IMR-90 (cell line): ENCODE measurements at regions not wholly inside any gene's neighbourhood (a gene's known extent, or its start where the extent isn't known, plus 50 kb on each side); places are given as distances from the start of the nearest gene placed in this dataset.

Experiments
- ATAC-seq: fragments of 200-7000 bp; cut with Tn5 transposase; 2 replicates; pipeline ENCODE4 v1.9.1; 2020; ENCODE audit warnings: low read depth, mild to moderate bottlenecking, moderate library complexity
- BruUV-seq: library from RNA; stranded (reverse); fragments of 400-500 nt; replicated peaks from 2 replicates; lab custom pipeline; 2021; lab: Mats Ljungman, UMichigan
- CTCF ChIA-PET: fragments of 300-600 bp; formaldehyde crosslinking; extraction: SDS; loops from one replicate; lab custom pipeline; 2021; ENCODE audit warnings: antibody characterized with exemption; lab: Yijun Ruan, JAX
- POLR2A ChIA-PET: fragments of 300-600 bp; sonication (Branson Sonifier 250); formaldehyde crosslinking; loops from one replicate; lab custom pipeline; 2022; ENCODE audit warnings: antibody characterized with exemption; ENCODE audit not compliant: unreplicated experiment; lab: Charles Lee
- DNase-seq: peaks from one replicate; pipeline ENCODE4 v3.0.0; 2013
- H2AFZ ChIP-seq: replicated peaks from 2 replicates; pipeline ENCODE3; 2013; ENCODE audit warnings: low read length, mild to moderate bottlenecking; ENCODE audit not compliant: poor library complexity
- H2AK5ac ChIP-seq: 2 replicates; pipeline ENCODE4 v1.6.1; 2013; ENCODE audit warnings: low read depth, low read length, inconsistent platforms
- H2AK9ac ChIP-seq: replicated peaks from 2 replicates; pipeline ENCODE3; 2013; ENCODE audit warnings: mild to moderate bottlenecking, low read depth, low read length, moderate library complexity; ENCODE audit not compliant: poor library complexity
- H2BK120ac ChIP-seq: 2 replicates; pipeline ENCODE4 v1.6.1; 2013; ENCODE audit warnings: low read depth, low read length, inconsistent platforms
- H2BK15ac ChIP-seq: 3 replicates; pipeline ENCODE4 v1.6.1; 2013; ENCODE audit warnings: low read depth, low read length, inconsistent platforms
- H2BK20ac ChIP-seq: 2 replicates; pipeline ENCODE4 v1.6.1; 2013; ENCODE audit warnings: low read depth, mild to moderate bottlenecking, inconsistent platforms, low read length, moderate library complexity
- H2BK5ac ChIP-seq: 2 replicates; pipeline ENCODE4 v1.6.1; 2013; ENCODE audit warnings: mild to moderate bottlenecking, low read depth, low read length, inconsistent platforms; ENCODE audit not compliant: poor library complexity, severe bottlenecking
- H3K14ac ChIP-seq: replicated peaks from 2 replicates; pipeline ENCODE4 v1.6.1; 2013; ENCODE audit warnings: low read depth, low read length, inconsistent platforms
- H3K18ac ChIP-seq: 2 replicates; pipeline ENCODE4 v1.6.1; 2013; ENCODE audit warnings: low read depth, low read length, control low read depth
- H3K23ac ChIP-seq: 2 replicates; pipeline ENCODE4 v1.6.1; 2013; ENCODE audit warnings: low read depth, low read length, inconsistent platforms
- H3K27ac ChIP-seq: 2 replicates; pipeline ENCODE4 v1.5.1; 2013; ENCODE audit warnings: mild to moderate bottlenecking, control low read depth, low read length; ENCODE audit not compliant: insufficient read depth
- H3K27me3 ChIP-seq: 2 replicates; pipeline ENCODE4 v1.6.1; 2013; ENCODE audit warnings: low read length; ENCODE audit not compliant: control insufficient read depth, insufficient read depth
- H3K36me3 ChIP-seq: 2 replicates; pipeline ENCODE4 v1.6.1; 2013; ENCODE audit warnings: low read length, mixed read lengths; ENCODE audit not compliant: control insufficient read depth, insufficient read depth
- H3K4ac ChIP-seq: 2 replicates; pipeline ENCODE4 v1.6.1; 2013; ENCODE audit warnings: low read depth, low read length, inconsistent platforms
- H3K4me1 ChIP-seq: 2 replicates; pipeline ENCODE4 v1.6.1; 2013; ENCODE audit warnings: low read length, mixed read lengths; ENCODE audit not compliant: control insufficient read depth, insufficient read depth
- H3K4me2 ChIP-seq: 2 replicates; pipeline ENCODE4 v1.6.1; 2013; ENCODE audit warnings: low read depth, mild to moderate bottlenecking, control low read depth, low read length, moderate library complexity
- H3K4me3 ChIP-seq: 2 replicates; pipeline ENCODE4 v1.5.1; 2013; ENCODE audit warnings: low read depth, mild to moderate bottlenecking, control low read depth, low read length, moderate library complexity; ENCODE audit not compliant: insufficient read depth
- H3K56ac ChIP-seq: 2 replicates; pipeline ENCODE4 v1.6.1; 2013; ENCODE audit warnings: low read length, inconsistent platforms; ENCODE audit not compliant: insufficient read depth; ENCODE audit errors: extremely low read depth
- H3K79me1 ChIP-seq, 2 experiments: 2 replicates each; pipeline ENCODE4 v1.6.1; 2013; ENCODE audit warnings: low read length in 2 of 2, inconsistent platforms in 1 of 2, low read depth in 1 of 2
- H3K9ac ChIP-seq: 2 replicates; pipeline ENCODE4 v1.6.1; 2013; ENCODE audit warnings: low read depth, low read length, control low read depth
- H3K9me1 ChIP-seq: 2 replicates; pipeline ENCODE4 v1.6.1; 2013; ENCODE audit warnings: low read length, inconsistent platforms; ENCODE audit not compliant: insufficient read depth
- H3K9me3 ChIP-seq: 2 replicates; pipeline ENCODE4 v1.6.1; 2013; ENCODE audit warnings: low read length; ENCODE audit not compliant: control insufficient read depth, insufficient read depth
- H4K20me1 ChIP-seq: 2 replicates; pipeline ENCODE4 v1.6.1; 2013; ENCODE audit warnings: low read length, inconsistent platforms; ENCODE audit not compliant: insufficient read depth
- H4K5ac ChIP-seq: 2 replicates; pipeline ENCODE4 v1.6.1; 2013; ENCODE audit warnings: mild to moderate bottlenecking, low read depth, low read length, control low read depth
- H4K8ac ChIP-seq, 2 experiments: 2 replicates each; pipeline ENCODE4 v1.6.1; 2013; ENCODE audit warnings: low read depth in 2 of 2, low read length in 2 of 2, control low read depth in 1 of 2, inconsistent platforms in 1 of 2
- H4K91ac ChIP-seq: 2 replicates; pipeline ENCODE4 v1.6.1; 2013; ENCODE audit warnings: low read depth, low read length, inconsistent platforms; ENCODE audit not compliant: insufficient read depth
- BHLHE40 ChIP-seq: fragments of 150-350 bp; IDR thresholded peaks from 2 replicates; pipeline ENCODE4 v1.6.1; 2016; ENCODE audit warnings: mild to moderate bottlenecking, low read depth, low read length
- CEBPB ChIP-seq: IDR thresholded peaks from 2 replicates; pipeline ENCODE4 v1.6.1; 2012; ENCODE audit warnings: low read depth, low read length, improper control_type of control experiment
- CHD1 ChIP-seq: IDR thresholded peaks from 2 replicates; pipeline ENCODE4 v1.6.1; 2012; ENCODE audit warnings: low read depth, low read length, improper control_type of control experiment
- CTCF ChIP-seq: conservative IDR thresholded peaks from 2 replicates; pipeline ENCODE4 v1.5.1; 2012; ENCODE audit warnings: mild to moderate bottlenecking, low read depth, low read length, improper control_type of control experiment
- FOS ChIP-seq: fragments of 150-350 bp; IDR thresholded peaks from 2 replicates; pipeline ENCODE4 v1.6.1; 2016; ENCODE audit warnings: low read depth, low read length
- MAFK ChIP-seq: IDR thresholded peaks from 2 replicates; pipeline ENCODE4 v1.6.1; 2012; ENCODE audit warnings: low read depth, low read length, improper control_type of control experiment
- MAZ ChIP-seq: IDR thresholded peaks from 2 replicates; pipeline ENCODE4 v1.6.1; 2012; ENCODE audit warnings: low read depth, mild to moderate bottlenecking, low read length, improper control_type of control experiment, moderate library complexity, borderline replicate concordance
- NFE2L2 ChIP-seq: fragments of 150-350 bp; IDR thresholded peaks from 2 replicates; pipeline ENCODE4 v1.6.1; 2016; ENCODE audit warnings: low read depth, mild to moderate bottlenecking, low read length
- RCOR1 ChIP-seq: IDR thresholded peaks from 2 replicates; pipeline ENCODE4 v1.6.1; 2012; ENCODE audit warnings: mild to moderate bottlenecking, low read length, improper control_type of control experiment; ENCODE audit not compliant: insufficient replicate concordance
- RFX5 ChIP-seq: IDR thresholded peaks from 2 replicates; pipeline ENCODE4 v1.8.0; 2012; ENCODE audit warnings: low read depth, mild to moderate bottlenecking, low read length, moderate library complexity
- SMC3 ChIP-seq: fragments of 150-350 bp; IDR thresholded peaks from 2 replicates; pipeline ENCODE4 v1.6.1; 2016; ENCODE audit warnings: low read depth, mild to moderate bottlenecking, antibody characterized with exemption, low read length, moderate library complexity
- WGBS, 2 experiments: methylation state at CpG; one replicate each; pipeline versions ENCODE4 v1.1.5 to v1.1.7; 2013; ENCODE audit warnings: missing lambda C conversion rate in 2 of 2; ENCODE audit not compliant: insufficient read length in 1 of 2; ENCODE audit errors: extremely low coverage in 2 of 2; 5-methylcytosine and 5-hydroxymethylcytosine counted together
- dilution Hi-C: fragments of 300-500 bp; cut with HindIII; formaldehyde crosslinking; loops from one replicate; pipeline ENCODE4 v1.14.3; 2018; ENCODE audit warnings: low sequenced_read_pairs; ENCODE audit not compliant: unreplicated experiment
- in situ Hi-C: fragments of 300-500 bp; cut with MboI; formaldehyde crosslinking; loops from 3 replicates; pipeline ENCODE4 v1.14.3; 2019; ENCODE audit warnings: low sequenced_read_pairs, inconsistent platforms, mixed read lengths
- intact Hi-C: fragments of 100-400 bp; cut with micrococcal nuclease; formaldehyde crosslinking; loops from 2 replicates; pipeline ENCODE4 v1.10.0; 2022
- TF ChIP-seq, protein P1 (sequence below): fragments of 150-350 bp; IDR thresholded peaks from 2 replicates; pipeline ENCODE4 v1.6.1; 2016; ENCODE audit warnings: low read depth, mild to moderate bottlenecking, low read length, moderate library complexity, borderline replicate concordance
- TF ChIP-seq, protein P2 (sequence below): fragments of 150-350 bp; IDR thresholded peaks from 2 replicates; pipeline ENCODE4 v1.6.1; 2017; ENCODE audit warnings: mild to moderate bottlenecking, antibody characterized with exemption, low read length, low read depth

DNA sequence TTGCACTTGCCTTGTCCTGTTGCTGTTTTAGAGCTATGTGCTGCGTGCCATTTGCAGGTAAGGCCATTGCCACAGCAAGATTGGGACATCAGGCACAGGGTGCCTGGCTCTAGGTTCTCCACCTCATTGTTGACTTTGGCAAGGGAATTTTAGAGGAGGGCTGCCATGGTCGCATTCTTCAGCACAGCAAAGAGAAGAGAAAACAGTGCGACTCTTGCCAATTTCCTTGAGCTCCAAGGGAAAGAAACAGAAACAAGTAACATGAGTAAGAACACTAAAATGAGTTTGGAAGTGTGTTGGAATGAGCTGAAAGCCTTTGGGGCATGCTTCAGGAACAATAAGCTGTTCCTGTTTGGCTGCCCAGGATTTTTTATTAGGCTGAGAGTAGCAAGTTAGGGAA lies 188.1 kb upstream of the IL12B start:
- 74% methylated on average over 3 of the region's 3 CpGs; no CpG with 5 or more reads in 1 of the 2 experiments for WGBS, 2 experiments
- intact Hi-C loops (loop anchor here (5.0 to 10.0 kb wide), 3 partner anchors 246 to 444 kb away; partner anchors contain the start of gene ADRA1B), dilution Hi-C loops (no loop called here), in situ Hi-C loops (no loop called here)
- no peak overlapping the region for H4K5ac ChIP-seq
- no TSS peak for BruUV-seq
- no peak for TF ChIP-seq RCOR1
- TF ChIP-seq BHLHE40: no peak
- no peak for TF ChIP-seq FOS
- no peak for TF ChIP-seq NFE2L2
- TF ChIP-seq, protein P1, sequence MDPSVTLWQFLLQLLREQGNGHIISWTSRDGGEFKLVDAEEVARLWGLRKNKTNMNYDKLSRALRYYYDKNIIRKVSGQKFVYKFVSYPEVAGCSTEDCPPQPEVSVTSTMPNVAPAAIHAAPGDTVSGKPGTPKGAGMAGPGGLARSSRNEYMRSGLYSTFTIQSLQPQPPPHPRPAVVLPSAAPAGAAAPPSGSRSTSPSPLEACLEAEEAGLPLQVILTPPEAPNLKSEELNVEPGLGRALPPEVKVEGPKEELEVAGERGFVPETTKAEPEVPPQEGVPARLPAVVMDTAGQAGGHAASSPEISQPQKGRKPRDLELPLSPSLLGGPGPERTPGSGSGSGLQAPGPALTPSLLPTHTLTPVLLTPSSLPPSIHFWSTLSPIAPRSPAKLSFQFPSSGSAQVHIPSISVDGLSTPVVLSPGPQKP: no peak
- TF ChIP-seq, protein P2, sequence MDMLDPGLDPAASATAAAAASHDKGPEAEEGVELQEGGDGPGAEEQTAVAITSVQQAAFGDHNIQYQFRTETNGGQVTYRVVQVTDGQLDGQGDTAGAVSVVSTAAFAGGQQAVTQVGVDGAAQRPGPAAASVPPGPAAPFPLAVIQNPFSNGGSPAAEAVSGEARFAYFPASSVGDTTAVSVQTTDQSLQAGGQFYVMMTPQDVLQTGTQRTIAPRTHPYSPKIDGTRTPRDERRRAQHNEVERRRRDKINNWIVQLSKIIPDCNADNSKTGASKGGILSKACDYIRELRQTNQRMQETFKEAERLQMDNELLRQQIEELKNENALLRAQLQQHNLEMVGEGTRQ: no peak
- no peak for TF ChIP-seq CEBPB
- no peak for TF ChIP-seq CTCF
- no peak for TF ChIP-seq RFX5
- TF ChIP-seq CHD1: no peak
- TF ChIP-seq MAZ: no peak
- TF ChIP-seq SMC3: no peak
- no peak for TF ChIP-seq MAFK
- no peak overlapping the region for H3K4ac ChIP-seq
- H2BK20ac ChIP-seq: no peak overlapping the region
- H2AK9ac ChIP-seq: no peak overlapping the region
- no peaks in the 10 kb centered on the region for H4K20me1 ChIP-seq
- H3K4me1 ChIP-seq: no peaks in the 10 kb centered on the region; the same call in 1 of the 2 replicates
- POLR2A ChIA-PET: no interaction called here
- peak; percentile 56 for ATAC-seq
- no peaks in the 10 kb centered on the region for H3K79me1 ChIP-seq
- H3K36me3 ChIP-seq: no peaks in the 10 kb centered on the region
- no peak overlapping the region for H4K8ac ChIP-seq
- H3K4me3 ChIP-seq: no peak overlapping the region
- no peak overlapping the region for H2BK120ac ChIP-seq
- no peak overlapping the region for H3K9ac ChIP-seq
- H3K4me2 ChIP-seq: no peak overlapping the region
- no peak overlapping the region for H2BK5ac ChIP-seq
- H3K9me3 ChIP-seq: no peaks in the 10 kb centered on the region
- H3K27ac ChIP-seq: no peak overlapping the region
- no peak overlapping the region for H2AFZ ChIP-seq
- no peak overlapping the region for H4K91ac ChIP-seq
- H3K9me1 ChIP-seq: no peaks in the 10 kb centered on the region; the same call in 1 of the 2 replicates
- peak; percentile 21 for DNase-seq
- H2BK15ac ChIP-seq: no peak overlapping the region
- H3K14ac ChIP-seq: no peak overlapping the region
- peaks cover 7% of the 10 kb centered on the region for H3K27me3 ChIP-seq
- H3K23ac ChIP-seq: no peak overlapping the region
- no peak overlapping the region for H3K56ac ChIP-seq
- no peak overlapping the region for H2AK5ac ChIP-seq
- CTCF ChIA-PET: interaction anchor here (1.4 kb wide), 1 partner anchor 35 kb away, joined by 3 read pairs; no protein-coding TSS in a partner anchor
- no peak overlapping the region for H3K18ac ChIP-seq
